GM19438 (cell line): ENCODE measurements at regions not wholly inside any gene's neighbourhood (a gene's known extent, or its start where the extent isn't known, plus 50 kb on each side); places are given as distances from the start of the nearest gene placed in this dataset.

Source experiments
- ATAC-seq: cut with Tn5 transposase; IDR thresholded peaks from one replicate; pipeline ENCODE4 v1.9.1; 2021; ENCODE audit warnings: low read depth; ENCODE audit not compliant: unreplicated experiment

GRCh38 chr1:8147956-8148355 is 121.8 kb upstream of the ERRFI1 start:
- no peak for ATAC-seq

- ATAC-seq: no peak
Observed at GRCh38 chr1:8146257-8146855, 120.2 kb upstream of the ERRFI1 start.

GRCh38 chr1:8145545-8146202 is 119.6 kb upstream of the ERRFI1 start:
- no peak for ATAC-seq

GRCh38 chr1:8144323-8144722 is 118.2 kb upstream of the ERRFI1 start:
- ATAC-seq: no peak

- ATAC-seq: no peak
Observed at GRCh38 chr1:8142955-8143629, 117.0 kb upstream of the ERRFI1 start.

GRCh38 chr1:8139941-8140340 is 113.8 kb upstream of the ERRFI1 start:
- ATAC-seq: no peak

- no peak for ATAC-seq
Observed at GRCh38 chr1:8139383-8139782, 113.3 kb upstream of the ERRFI1 start.

- ATAC-seq: no peak
Observed at GRCh38 chr1:8138673-8139072, 112.6 kb upstream of the ERRFI1 start.

GRCh38 chr1:8137481-8138244 is 111.6 kb upstream of the ERRFI1 start:
- ATAC-seq: no peak

- no peak for ATAC-seq
Observed at GRCh38 chr1:8136766-8137165, 110.7 kb upstream of the ERRFI1 start.

GRCh38 chr1:8135250-8135649 is 109.1 kb upstream of the ERRFI1 start:
- no peak for ATAC-seq

- ATAC-seq: no peak
Observed at GRCh38 chr1:8134546-8135235, 108.6 kb upstream of the ERRFI1 start.

- no peak for ATAC-seq
Observed at GRCh38 chr1:8133657-8134430, 107.7 kb upstream of the ERRFI1 start.

GRCh38 chr1:8133190-8133589 is 107.1 kb upstream of the ERRFI1 start:
- no peak for ATAC-seq

GRCh38 chr1:8127171-8127641 is 101.1 kb upstream of the ERRFI1 start:
- no peak for ATAC-seq

- ATAC-seq: no peak
Observed at GRCh38 chr1:8122477-8123407, 96.6 kb upstream of the ERRFI1 start.

GRCh38 chr1:8122160-8122476 is 96.0 kb upstream of the ERRFI1 start:
- ATAC-seq: no peak

GRCh38 chr1:8121261-8122159 is 95.4 kb upstream of the ERRFI1 start:
- ATAC-seq: no peak
